ENCODE measurements at regions not wholly inside any gene's neighbourhood (a gene's known extent, or its start where the extent isn't known, plus 50 kb on each side); places are given as distances from the start of the nearest gene placed in this dataset.
A peak's percentile ranks its signal among the peaks of the same experiment; 100 is the strongest.

- no peak for DNase-seq
Observed at GRCh38 chr17:15177343-15177742, 87.8 kb downstream of the PMP22 start.

DNA sequence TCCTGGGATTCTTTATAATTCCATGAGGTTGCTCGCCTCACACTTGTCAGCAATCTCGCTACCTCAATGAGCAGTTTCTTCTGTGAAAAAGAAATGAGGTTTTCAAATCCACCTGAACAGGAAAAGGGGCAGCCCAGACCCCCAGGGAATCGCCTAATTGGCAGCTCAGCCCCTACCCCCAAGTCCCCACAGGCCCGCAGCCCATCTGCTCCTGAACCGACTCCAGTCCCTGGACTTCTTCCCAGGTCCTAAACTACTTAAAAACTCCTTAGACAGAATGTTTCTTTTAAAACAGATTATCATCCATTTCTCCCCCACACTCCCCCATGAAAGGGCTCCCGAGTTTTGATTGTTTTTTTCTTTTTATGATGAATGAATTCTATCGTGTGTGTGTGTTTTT lies 89.8 kb downstream of the PMP22 start:
- DNase-seq: no peak

DNA sequence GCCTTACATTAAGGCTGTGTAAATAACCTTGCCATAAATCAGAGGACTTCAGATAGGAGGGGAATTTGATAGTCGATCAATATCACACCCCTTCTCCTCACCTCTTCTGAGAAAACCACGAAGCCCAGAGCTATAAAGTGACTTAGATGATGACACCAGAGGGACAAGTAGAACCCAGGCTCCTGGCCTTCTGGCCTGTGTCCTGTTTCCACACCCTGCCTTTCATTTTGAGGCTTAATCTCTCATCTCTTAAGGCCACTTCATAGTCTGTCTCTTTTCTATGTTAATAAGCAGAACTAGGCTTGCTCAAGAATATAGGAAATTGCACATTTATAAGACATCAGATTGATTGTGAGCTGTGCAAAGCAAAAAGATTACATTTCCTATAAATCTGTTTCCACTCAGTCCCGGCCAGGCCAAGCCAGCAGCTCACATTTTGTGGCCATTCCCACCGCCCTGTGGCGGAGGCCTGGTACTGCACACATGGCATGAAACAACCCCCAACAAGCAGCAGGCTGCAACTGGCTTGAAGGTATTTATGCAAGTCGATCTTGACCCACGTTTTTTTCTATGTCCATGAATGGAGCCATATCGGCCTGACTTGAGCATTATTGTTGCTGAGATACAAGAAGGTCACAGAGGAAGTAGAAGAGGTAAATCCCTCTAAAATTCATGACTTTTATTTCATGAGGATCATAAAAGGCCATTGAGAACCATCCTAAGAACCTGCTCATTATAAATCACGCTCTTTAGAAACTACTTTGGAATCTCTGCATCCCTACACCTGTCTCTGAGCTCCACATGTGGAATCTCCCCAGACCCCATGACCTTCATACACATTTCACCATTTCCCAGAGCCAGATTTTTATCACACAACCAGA lies 93.7 kb downstream of the PMP22 start:
- DNase-seq: no peak

- DNase-seq: no peak
Observed at GRCh38 chr17:15169676-15170075, 95.5 kb downstream of the PMP22 start.

- DNase-seq: no peak
Observed at GRCh38 chr17:15168379-15168778, 96.7 kb downstream of the PMP22 start.

DNA sequence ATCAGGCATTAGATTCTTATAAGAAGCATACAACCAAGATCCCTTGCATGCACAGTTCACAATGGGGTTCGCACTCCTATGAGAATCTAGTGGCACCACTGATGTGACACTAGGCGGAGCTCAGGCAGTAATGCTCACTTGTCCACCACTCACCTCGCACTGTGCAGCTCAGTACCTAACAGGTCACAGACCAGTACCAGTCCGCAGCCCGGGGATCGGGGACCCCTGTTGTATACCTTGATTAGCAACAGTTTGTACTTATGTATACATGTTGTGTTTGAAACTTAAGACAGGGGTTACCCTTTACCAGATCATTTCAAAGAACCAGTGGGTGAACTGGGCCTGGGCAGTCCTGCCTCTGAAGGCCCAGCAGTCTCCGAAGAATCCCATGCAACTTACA lies 103.7 kb downstream of the PMP22 start:
- no peak for DNase-seq

GRCh38 chr17:15157051-15157450 lies 108.1 kb downstream of the PMP22 start:
- no peak for DNase-seq

GRCh38 chr17:15154618-15155017 lies 110.5 kb downstream of the PMP22 start:
- DNase-seq: no peak

GRCh38 chr17:15145621-15146020 lies 119.5 kb downstream of the PMP22 start:
- DNase-seq: no peak

DNA sequence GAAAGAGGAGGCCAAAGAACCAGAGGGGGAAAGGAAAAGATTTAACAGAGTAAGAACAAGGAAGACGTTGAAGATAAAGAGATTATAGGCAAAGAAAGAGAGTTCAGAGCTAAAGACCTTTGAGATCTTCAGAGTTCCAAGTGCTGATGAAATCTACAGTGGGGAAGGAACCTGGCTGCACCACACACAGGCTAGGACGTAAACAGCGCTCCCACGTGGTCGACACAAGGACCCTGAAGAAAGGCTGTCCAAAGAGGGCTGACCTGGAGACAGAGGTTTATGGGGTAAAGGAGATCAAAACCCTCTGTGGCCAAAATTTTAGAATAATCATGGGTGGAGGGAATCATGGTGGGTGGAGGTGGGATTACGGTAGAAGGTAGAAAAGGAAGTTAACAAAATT lies 121.6 kb downstream of the PMP22 start:
- no peak for DNase-seq

- DNase-seq: no peak
Observed at GRCh38 chr17:15134363-15134762, 130.8 kb downstream of the PMP22 start.

GRCh38 chr17:15133826-15134225 lies 131.3 kb downstream of the PMP22 start:
- no peak for DNase-seq

DNA sequence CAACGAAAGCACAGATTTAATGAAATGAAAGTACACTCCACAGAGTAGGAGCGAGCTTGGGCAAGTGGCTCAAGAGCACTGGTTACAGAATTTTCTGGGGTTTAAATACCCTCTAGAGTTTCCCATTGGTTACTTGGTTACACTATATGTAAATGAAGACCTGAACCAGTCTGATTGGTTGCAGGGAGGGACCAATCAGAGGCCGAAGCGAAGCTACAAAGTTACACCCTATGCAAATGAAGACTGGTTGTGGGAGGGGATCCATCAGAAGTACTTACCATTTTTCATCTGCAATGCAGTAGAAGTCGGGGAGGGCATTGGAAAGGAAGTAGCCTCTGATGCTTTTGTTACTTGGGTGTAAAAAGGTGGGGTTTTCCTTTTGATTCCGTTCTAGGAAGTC lies 132.0 kb downstream of the PMP22 start:
- no peak for DNase-seq

GRCh38 chr17:15130426-15130825 lies 134.7 kb downstream of the PMP22 start:
- DNase-seq: no peak

GRCh38 chr17:15129986-15130385 lies 135.1 kb downstream of the PMP22 start:
- no peak for DNase-seq

DNA sequence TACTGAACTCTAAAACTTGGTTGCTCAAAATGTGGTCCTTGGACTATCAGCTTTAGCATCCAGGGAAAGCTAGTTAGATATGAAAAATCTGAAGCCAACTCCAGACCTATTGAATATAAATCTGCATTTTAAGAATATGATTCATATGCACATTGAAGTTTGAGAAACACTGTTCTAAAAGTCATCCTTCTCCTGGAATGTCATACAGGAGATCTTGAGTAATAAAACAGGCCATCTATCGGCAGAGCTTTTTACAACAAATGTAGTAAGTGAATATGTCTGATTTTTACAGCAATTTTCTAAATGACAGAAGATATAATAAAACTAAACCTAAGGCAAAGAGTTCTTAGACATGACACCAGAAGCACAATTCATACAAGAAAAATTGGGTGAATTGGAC lies 140.4 kb downstream of the PMP22 start:
- DNase-seq: no peak

DNA sequence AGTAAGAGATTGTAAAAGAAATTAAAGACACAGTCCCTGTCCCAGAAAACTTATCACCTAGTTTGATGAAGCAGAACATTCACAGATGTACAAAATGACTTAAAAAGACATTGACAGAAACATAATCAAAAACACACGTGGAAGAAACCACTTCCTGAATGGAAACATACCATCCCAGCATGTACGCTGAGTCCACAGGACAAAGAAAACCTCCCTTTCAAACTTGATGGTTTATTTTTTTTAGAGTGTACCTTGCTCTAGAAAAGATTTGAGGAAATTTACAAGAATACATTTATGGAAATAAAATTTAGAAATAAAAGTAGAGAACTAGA lies 140.9 kb downstream of the PMP22 start:
- DNase-seq: no peak

- DNase-seq: no peak
Observed at GRCh38 chr17:15123593-15124263, 141.4 kb downstream of the PMP22 start.

DNA sequence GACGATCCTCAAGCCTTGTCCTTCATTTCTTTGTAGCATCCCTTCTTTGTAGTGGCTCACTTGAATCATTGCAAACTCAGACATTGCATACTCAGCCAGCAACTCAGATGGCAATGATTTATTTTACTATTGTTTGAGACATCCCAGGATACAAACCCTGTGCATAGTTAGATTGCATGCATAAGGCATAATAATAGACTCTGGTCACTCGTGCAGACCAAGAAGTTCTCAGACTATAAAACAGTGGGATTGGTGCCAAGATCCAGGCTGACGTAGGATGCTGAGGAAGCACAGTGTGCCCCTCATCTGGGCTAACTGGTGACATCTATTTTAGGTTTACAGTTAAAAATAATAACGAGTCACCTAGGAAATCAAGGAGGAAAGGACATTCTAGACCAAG lies 142.3 kb downstream of the PMP22 start:
- DNase-seq: no peak

DNA sequence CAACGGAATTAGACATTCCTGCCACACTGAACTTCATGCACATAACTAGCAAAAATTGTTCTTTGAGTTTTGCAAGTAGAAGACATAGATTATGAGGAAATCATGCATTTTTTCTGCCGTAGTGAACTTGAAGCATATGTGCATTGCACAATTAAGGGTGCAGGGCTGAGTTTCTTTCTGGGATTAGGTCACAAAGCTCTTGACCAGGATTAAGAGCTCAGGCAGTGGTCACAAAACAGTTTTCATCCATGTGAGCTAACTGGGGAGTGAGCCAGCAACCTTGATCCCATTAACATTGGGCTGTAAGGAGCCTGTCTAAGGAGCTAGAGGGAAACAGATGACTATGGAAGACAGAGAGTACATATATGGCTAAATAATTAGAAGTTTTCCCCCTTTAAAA lies 143.7 kb downstream of the PMP22 start:
- no peak for DNase-seq

DNA sequence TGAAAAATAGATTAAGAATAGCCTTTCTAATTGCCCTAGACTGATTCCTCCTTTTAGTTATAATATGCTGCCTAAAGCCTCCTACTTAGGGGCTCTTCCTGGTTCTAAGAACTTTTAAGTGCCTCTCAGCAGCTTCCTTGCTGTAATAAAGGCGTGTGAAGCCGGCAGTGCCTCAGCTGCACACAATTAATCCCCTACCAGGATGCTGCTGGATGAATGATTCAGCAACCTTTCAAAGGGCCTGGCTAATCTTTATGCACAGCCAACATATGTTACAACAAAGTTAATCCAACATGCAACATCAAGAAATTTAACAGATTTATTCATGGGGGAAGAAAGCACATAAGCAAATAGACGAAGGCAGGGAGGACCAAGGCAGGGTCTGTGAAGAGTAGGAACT lies 145.2 kb downstream of the PMP22 start:
- DNase-seq: peak; percentile 32

GRCh38 chr17:15117239-15117638 lies 147.9 kb downstream of the PMP22 start:
- no peak for DNase-seq

- DNase-seq: no peak
Observed at GRCh38 chr17:15112846-15113617, 152.1 kb downstream of the PMP22 start.

DNA sequence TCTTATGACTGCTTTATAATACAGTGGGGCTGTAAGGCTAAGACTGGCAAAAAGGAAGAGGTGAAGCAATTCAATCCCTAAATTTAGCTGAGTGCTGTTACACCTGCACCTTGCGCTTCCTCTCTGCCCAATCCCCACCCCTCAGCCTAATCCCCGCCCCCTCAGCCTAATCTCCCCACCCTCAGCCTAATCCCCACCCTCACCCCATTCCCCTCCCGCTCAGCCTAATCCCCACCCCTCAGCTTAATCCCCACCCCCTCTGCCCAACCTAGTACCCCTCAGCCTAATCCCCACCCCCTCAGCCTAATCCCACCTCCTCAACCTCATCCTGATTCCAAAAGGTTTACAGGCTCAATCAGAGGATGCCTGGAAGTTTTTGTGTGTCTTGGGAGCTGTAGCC lies 155.5 kb downstream of the PMP22 start:
- no peak for DNase-seq
